GM12875 (cell line): ENCODE measurements at regions not wholly inside any gene's neighbourhood (a gene's known extent, or its start where the extent isn't known, plus 50 kb on each side); places are given as distances from the start of the nearest gene placed in this dataset.
"Not testable (repeated sequence)": the region's sequence is repeated elsewhere in the genome, so short reads cannot be mapped to it uniquely, and the experiment has no call there.

Experiments used
- H3K4me3 ChIP-seq: one replicate; pipeline ENCODE4 v1.5.1; 2011; ENCODE audit warnings: low read depth, low read length, control low read depth
- CTCF ChIP-seq: IDR thresholded peaks from 2 replicates; pipeline ENCODE4 v1.5.1; 2011; ENCODE audit warnings: low read depth, mild to moderate bottlenecking, control low read depth, inconsistent platforms, low read length, moderate library complexity, borderline replicate concordance; ENCODE audit not compliant: insufficient read depth

GRCh38 chr16:29330623-29331022 is 75.9 kb downstream of the NPIPB11 start:
- not testable (repeated sequence) for H3K4me3 ChIP-seq

DNA sequence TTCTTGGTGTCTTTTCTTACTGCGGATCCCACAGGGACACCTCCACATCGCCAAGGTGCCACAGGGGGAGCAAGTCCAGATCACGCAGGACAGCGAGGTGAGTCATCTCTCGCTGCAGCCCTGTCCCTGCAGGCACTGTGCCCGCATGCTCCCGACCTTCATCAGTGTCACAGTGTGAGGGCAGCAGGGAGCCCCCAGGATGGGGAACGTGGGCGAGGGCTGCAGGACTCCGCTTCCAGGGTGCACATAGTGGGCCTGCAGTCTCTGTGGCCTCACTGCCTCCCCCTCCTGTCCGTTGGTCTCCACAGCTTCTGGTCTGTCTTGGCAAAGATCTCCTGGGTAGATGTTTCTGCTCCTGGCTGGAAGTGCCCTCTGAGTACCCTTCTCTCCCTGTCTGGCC is 78.0 kb downstream of the NPIPB11 start:
- H3K4me3 ChIP-seq: not testable (repeated sequence)

GRCh38 chr16:29327631-29328408 is 78.7 kb downstream of the NPIPB11 start:
- not testable (repeated sequence) for H3K4me3 ChIP-seq

DNA sequence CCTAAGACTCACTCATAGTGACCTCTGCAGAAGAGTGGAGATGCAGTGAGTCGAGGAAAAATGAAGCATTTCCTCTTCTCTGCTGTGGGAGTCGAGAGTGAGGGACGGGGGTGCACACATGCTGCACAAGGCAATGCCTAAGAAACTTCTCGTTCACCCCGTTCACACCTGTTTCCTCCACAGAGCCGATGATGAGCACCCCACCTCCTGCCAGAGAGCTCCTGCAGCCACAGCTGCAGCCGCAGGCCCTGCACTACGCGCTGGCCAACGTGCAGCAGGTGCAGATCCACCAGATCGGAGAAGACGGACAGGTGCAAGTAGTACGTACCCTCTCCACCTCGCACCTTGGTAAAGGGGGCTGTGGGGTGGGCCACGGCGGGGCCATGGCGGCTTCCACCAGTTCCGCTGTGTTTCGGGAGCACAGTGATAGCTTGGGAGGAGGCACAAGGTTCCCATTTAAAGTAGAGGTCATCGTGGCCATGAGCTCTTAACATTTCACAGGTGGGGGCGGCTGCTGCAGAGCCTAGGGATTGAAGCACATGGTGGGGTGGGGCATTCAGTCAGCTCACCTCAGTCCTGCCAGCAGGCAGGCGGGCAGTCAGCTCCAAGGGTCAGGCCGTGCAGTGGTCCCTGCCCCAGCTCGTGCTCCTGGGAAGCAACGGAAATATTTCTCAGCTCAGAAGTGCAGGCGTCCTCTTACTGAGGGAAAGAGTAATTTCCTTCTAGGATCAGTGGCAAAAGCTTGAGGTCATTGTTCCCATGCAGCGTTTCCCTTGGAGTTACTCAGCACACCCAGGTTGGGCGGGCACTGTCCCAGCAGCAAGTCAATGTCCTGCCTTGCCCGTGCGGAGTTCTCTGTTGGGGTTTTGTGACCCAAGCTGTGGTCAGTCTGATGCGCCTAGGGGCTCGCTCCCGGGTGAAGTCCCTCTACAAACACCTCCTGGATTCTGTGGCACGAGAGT is 80.1 kb downstream of the NPIPB11 start:
- H3K4me3 ChIP-seq: not testable (repeated sequence)

DNA sequence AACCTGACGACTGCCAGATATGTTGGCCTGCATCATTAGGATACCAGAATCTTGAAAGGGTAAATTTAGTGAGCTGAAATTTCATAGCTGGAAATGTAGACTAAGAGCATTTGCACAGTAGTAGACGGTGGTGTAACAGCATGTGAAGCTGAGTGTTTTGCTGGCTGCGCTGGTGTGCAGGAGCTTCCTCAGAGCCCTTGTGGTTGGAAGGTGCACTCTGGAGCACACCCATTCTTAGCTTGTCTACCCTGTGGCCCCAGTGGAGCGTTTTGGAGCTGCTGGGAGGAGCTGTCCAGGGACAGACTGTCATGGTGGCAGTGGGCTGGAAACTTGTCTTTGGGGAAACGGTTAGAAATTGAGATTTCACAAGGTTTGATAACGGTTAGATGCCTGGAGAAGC is 82.8 kb downstream of the NPIPB11 start:
- not testable (repeated sequence) for H3K4me3 ChIP-seq

GRCh38 chr16:29321585-29321984 is 84.9 kb downstream of the NPIPB11 start:
- no peak overlapping the region for H3K4me3 ChIP-seq
- no peak for TF ChIP-seq CTCF

- TF ChIP-seq CTCF: no peak
- no peak overlapping the region for H3K4me3 ChIP-seq
Observed at GRCh38 chr16:29321000-29321393, 85.5 kb downstream of the NPIPB11 start.

DNA sequence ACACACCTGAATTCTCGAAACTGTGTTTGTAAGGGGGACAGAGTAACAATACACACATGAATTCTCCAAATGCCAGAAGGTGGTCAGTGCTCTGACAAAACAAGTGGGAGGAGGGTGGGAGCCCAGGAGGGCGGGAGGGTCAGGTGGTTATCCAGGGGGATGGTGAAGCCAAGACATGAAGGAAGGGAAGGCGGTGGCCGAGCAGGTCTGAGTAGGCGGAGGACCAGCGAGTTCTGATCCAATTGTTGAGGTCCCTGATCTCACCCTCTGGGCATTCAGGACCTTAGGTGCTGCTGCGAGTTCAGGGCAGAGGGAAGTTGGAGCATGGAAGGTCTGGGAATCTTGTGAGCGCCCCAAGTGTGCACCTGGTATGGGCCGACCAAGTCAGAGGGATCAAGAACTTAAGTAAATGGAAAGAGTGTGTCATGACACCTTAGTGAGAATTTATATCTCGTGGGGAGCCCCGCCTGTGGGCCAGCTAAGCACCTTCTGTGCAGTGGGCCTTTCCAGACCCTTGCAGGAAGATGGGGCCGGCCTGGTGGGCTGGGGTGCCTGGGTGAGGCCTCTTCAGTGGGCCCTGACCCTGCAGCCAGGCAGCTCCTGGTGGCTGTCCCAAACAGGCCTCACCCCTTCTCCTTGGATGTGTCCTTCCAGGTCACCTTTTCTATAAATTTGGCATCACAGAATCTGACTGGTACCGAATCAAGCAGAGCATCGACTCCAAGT is 86.1 kb downstream of the NPIPB11 start:
- no peak for TF ChIP-seq CTCF
- H3K4me3 ChIP-seq: no peak overlapping the region

DNA sequence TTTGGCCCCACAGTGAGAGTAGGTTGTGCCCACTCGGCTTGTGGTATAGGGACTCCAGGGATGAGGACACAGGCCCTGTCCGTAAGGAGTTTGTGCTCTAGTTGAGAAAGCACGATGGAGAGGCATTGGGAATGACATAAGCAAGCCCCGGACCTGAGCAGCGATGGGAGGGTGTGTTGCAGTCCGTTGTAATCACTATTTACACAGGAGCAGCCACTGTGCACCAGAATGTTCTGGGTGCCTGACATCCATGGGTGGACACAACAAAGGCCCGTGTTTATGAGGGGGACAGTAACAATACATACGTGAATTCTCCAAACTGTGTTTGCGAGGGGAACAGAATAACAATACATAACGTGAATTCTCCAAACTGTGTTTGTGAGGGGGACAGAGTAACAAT is 86.8 kb downstream of the NPIPB11 start:
- H3K4me3 ChIP-seq: no peak overlapping the region
- TF ChIP-seq CTCF: no peak

- H3K4me3 ChIP-seq: not testable (repeated sequence)
Observed at GRCh38 chr16:29318561-29318968, 87.9 kb downstream of the NPIPB11 start.
